ENCODE measurements at regions not wholly inside any gene's neighbourhood (a gene's known extent, or its start where the extent isn't known, plus 50 kb on each side); places are given as distances from the start of the nearest gene placed in this dataset.

DNA sequence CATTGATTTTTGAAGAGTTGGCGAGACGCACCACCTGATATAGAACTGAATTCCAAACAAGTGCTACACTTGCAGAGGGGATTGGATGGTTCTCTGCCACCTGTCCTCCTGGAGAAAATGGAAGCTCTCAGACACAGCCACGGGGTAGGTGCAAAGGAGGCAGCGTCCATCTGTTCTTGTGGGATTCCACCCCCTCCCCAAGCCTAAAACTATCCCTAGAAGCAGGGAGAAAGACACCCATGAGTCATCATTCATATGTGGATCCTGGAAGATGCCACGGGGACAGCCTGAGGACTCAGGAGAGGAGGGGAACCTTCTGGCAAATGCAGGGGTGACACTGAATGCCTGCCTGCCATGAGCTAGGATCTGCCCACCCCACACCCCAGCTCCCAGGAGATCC lies 171.3 kb upstream of the CST7 start:
- DNase-seq (ENCODE audit: low spot score): no peak

DNA sequence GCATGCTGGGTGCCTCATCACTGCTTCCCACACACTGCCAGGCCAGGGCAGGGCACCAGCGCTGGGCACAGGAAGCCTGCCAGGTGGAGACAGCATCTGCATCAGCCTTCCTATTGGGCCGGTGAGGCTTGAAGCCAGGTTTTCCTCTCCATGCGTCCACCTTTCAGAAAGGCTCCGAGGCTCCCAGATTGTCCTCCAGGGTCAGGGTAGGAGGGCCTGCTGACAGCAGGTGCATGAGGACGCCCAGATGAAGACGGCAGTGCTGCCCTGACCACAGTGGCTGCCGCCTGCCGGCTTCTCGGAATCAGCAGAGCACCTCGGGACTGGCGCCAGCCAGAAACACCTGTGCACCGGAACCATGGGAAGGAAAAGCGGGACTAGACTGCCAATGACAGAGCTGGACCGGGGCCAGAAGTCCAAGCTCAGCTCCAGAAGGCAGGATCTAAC lies 170.5 kb upstream of the CST7 start:
- DNase-seq (ENCODE audit: low spot score): no peak

DNA sequence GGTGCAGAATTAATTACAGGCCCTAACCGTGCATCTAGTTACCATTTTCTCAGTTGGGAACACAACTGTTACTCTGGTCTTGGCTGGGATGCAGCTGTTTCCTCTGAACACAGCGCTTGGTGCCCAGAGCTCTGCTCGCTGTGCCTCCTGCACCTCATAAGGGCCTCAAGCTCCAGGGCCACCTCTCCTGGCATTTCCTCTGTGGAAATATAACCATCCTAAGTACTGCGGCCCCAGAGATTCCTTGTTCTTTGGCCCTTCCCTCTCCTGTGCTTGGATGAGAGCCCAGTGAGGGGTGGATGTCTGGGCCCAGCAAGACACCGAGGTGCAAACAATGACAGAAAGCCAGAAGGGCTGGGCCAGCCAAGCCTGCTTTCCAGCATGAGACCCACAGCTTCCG lies 169.9 kb upstream of the CST7 start:
- no peak for DNase-seq (ENCODE audit: low spot score)

DNA sequence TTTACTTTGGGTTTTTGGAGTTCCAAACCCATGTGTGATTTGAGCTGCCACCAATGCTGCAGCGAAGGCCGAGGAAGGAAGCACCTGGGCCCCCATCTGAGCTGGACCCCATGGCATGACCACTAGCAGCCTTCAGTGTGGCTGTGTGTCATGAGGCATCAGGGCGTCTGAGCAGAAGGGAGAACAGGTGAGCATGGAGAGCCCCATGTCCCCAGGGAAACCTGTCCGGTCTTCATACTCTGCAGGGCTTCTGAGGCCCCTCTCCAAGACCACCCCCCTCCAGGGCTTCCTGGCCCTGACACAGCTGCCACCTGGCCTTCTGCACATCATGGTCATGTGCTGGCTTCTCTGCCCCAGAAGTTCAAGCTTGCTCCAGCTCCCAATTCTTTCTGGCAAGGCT lies 169.1 kb upstream of the CST7 start:
- DNase-seq (ENCODE audit: low spot score): no peak

DNA sequence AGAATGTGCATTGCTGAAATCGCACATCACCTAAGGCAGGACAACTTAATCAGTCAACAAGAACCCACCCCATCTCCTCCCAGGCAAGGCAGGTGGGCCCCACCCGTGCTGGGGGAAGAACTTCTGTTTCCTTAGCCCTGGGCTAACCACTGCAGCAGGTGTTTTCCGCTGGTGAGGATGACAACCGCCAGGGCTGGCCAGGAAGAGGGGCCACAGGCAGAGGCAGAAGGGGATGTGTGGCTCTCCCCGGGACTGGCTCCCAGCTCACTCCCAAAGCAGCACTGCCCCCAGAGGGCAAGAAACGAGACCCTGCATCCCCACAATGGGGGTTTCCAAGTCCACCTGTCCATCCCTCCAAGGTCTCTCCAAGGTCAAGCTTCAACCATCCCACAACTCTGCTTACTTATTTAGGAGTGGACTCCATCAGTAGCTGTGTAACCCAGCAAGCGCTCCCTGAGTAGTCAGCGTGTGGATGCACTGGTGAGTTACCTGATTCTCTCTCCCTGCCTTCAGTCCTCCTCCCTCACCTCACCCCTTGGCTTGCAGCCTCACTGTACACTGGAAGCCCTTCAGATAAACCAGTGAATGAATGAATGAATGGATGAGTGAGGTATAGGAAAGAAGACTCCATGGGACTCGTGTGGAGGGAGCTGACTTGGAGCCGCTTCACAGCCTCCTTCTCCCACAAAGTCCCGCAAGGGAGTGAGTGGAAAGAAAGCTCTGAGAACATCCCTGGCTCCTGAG lies 168.2 kb upstream of the CST7 start:
- no peak for DNase-seq (ENCODE audit: low spot score)

DNA sequence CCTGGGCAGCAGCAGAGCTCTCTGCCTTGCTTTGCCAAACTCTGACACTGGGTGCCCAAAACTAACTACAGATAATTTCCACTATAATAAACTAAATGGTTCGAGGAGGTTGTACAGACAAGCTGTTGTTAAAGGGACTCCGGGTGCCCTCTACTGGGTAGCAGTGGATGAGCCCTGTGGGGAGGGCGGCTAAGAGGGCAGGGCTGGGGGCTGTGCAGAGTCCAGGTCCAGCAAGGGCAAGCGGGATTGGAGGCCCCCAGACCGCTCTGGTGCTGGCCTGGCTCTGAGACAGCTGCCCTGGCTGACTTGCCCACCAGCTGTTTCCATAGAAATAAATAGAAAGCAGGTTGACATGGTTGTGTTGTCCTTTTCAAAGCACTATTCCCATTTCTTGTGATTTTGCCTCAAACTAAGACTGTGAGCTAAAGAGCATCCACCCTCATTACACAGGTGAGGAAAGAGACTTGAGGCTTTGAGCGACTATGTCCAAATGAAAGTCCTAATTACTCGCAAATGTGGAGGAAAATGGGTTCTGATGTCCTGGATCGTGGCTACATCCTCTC lies 167.6 kb upstream of the CST7 start:
- DNase-seq (ENCODE audit: low spot score): peak; percentile 72

DNA sequence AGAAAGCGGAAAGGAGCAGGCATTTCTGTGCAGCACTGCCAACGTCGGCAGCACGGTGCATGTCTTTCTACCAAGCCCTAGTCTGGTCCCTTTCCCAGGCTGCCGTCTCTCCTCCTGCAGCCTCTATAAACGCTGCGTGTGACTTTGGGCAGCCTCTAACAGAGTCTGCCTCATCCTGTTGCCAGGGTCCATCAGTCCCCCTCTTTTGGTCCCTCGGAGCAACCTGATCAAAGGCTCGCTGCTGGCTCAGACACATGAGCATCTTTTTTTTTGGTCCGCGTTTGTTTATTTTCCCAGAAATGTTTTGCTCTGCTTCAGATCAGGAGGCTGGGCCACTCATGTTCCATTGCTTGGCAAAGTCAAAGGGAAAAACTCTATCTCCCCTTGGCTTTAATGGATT lies 166.8 kb upstream of the CST7 start:
- DNase-seq (ENCODE audit: low spot score): no peak

DNA sequence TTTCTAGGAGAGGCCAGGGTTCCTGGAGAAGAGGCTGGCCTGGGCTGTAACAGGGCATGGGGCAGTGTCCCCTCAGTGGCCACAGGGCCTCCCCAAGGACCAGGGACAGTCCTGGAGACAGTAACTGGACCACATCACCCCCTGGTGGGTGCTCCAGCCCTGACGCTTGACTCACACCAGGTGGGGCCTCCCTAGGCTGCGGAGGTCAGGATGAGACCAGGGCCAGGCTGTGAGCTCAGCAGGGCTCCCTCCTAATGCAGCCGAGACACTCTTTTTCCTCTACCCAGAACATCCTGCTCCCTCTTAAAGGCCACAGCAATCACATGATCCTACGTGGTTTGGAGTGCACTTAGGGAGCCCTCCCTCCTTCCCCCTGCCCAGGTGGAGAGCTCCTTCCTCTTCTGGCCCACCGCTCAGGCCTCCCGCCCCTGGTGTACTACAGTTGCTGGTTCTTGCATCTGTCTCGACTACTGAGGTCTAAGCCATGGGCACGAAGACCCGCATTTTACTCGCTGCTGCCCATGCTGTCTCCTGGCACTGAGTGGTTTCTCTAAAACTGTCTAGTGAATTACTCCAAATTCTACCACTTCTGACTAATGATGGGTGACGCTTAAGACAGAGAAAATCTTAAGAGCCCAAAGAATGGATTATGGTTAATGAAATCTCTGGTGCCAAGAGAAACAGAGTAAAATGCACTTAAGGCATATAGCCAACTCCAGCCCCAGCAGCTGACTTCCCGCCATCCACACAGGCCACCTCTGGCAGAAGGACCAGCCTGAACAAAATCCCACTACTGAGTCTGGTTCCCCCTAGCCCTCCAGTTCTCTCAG lies 166.1 kb upstream of the CST7 start:
- DNase-seq (ENCODE audit: low spot score): no peak

DNA sequence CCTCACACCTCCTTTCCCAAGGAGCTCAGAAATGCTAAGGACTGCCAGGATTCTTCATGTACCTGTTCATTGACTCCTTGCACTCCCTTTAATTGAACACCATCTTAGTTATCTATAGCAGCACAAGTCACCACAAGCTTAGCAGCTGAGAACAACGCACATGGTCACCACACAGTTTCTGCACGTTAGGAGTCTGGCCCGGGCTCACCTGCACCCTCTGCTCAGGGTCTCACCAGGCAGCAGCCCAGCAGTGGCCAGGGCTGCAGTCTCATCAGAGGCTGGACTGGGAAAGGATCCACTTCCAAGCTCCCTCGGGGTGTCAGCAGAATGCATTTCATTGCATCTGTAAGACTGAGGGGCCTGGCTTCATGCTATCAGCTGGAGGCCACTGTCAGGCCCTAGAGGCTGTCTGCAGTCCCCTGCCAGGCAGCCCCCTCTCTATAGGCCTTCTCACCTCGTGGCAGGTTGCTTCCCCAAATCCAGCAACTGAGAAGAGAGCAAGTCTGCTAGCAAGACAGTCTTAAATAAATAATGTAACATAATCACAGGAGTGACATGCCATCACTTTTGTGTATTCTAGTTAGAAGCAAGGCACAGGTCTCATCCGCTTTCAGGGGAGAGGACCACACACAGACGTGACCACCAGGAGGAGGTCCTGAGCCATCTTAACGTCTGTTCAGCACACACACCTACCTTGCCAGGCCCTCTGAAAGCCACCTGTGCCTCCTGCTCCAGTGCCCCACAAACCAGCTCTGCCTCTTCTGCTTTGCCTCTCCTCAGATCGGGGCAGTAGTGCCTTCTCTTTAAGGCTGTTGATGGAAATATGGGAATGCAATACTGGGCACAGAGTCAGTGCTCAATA lies 165.2 kb upstream of the CST7 start:
- no peak for DNase-seq (ENCODE audit: low spot score)

DNA sequence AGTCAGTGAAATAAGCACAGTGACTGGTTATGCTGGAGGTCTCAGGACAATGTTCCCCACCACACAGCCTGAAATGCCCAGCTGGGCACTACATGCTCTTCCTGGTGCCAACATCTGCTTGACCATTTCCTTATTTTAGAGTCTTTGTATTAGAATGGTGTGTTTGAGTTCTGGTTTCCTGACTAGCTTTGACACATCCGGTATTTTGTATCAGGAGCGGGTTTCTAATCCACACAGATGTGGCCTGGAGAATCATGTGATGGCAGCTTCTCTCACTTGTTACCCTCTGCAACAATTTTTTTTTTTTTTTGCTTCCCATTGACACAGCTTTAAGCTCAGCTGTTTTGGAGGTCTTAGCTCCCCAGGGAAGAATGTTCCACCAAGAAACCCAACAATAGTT lies 164.5 kb upstream of the CST7 start:
- DNase-seq (ENCODE audit: low spot score): no peak

DNA sequence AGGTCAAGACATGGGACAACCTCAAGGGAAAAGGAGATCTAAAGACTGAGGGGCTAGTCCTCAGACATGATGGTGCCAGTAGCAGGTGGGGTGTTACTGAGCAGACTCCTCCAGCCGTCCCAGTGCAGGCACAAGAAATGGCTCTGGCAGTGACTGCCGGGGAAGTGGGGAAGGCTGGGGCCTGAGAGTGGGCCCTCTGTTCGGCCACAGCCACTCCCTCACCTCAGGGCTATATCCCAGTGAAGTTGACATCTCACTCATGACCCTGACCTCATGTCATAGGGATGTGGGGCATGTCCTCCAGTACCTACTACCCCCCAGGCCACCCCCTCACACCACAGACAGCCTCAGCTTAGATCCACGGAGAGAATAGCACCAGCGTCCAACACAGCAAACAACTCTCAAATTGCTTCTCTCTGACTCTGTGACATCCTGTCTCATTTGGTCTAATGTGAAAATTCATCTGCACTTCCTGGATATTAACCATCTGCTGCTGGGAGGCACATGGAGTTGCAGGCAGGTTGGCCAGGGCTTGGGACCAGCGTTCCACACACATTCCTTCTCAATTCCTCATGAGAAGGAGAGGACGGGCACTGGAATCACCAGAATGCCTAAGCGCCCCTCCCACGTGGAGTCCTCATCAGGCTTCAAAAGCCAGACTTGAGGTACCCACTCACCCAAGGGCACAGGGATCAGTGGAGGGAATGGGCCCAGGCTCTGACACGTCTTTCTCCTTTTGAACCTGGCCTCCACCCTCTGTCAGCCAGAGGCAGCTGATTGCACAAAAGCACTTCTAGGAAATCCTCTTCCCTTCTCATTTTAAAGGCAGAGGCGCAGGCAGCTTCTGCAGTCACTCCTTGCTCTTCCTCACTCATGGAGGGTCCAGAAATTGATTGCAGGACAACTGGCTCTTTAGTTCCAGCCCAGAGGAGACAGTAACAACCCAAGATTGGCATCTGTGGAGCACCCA lies 163.6 kb upstream of the CST7 start:
- peak; percentile 53 for DNase-seq (ENCODE audit: low spot score)

DNA sequence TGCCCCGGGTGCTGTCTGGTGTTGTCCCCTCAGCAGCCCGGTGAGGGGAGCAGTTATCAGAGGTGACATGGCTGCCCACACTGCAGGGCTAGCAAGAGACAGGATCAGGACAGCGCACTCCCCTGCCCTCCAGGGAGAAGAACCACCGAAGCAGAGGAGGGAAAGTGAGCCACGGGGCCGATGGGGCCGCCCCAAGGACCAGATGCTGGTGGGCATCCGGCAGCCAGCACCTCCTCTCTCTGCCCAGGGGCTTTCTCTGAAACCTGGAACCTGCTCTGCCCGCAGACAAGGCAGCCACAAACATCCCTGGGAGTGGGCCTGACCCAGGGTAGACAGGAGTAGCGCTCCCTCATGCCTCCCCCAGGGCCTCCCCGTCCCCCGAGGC lies 163.0 kb upstream of the CST7 start:
- no peak for DNase-seq (ENCODE audit: low spot score)

DNA sequence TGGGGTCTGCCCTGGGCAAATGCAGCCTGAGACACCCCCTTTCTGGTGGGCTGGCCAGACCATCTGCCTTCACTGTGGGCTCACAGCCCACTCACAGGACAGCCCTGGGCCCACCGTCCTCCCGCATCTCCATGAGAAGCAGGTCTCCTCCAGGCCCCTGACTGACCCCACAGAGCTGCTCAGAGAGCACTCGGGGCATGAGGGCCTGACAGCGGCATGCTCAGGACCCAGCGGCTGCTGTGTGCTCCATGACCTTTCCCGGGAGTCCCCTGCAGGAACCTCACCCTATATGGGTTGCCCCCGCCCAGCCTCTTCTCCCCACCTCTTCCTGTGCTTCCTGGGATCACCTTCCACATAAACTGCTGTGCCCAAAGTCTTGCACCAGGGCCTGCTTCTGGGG lies 162.4 kb upstream of the CST7 start:
- DNase-seq (ENCODE audit: low spot score): no peak

DNA sequence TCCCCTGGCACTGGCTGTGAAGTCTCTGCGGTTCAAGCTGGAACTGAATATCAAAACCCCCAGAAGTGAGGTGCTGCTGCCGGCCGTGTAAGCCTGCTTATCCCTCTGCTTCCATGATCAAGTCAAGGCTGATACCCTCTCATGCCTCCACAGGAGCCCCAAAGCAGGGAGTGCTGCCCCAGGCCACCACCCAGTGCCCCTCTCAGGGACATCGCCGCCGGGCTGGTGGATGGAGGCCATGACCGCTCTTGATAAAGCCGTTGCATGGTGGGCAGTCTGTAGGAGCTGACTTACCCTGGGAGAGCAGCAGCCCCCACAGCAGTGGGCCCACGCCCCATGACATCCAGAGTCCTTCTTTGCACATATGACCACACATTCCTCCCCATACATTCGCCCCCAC lies 162.0 kb upstream of the CST7 start:
- no peak for DNase-seq (ENCODE audit: low spot score)

DNA sequence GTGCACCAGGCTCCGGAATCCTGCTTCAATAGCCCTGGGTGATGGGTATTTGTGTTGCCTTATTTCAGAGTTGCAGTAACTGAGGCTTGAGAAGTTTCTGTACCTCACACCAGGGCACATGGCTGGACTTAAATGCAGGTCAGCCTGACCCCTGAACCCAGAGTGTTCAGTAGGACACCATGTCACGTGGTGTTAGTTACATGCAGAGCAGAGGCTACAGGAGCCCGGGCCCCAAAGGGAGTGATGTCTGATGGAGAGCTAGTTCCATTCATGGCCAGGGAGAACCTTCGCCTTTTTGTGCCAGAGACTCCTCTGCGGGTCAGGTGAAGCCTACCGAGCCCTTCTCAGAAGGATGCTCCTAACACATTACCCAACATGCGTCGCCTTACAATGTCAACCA lies 161.4 kb upstream of the CST7 start:
- no peak for DNase-seq (ENCODE audit: low spot score)

DNA sequence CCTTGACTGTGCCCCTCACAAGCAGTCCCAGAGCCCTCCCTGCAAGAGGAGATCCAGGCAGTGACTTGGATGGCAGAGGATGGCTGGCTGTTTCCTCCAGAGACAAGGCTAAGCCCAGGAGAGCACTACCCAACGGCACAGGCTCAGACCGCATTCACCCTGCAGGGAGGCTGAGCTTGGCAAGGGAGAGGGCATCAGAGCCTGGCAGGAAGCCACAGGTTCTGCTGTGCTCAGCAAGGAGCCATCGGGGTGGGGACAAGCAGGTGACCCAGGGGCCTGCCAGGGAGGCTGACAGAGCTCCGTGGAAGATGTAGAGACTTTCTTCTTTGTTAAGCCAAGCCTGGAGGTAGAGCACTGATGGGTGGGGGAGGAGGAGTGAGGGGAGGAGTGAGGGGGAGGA lies 159.2 kb upstream of the CST7 start:
- DNase-seq (ENCODE audit: low spot score): no peak

DNA sequence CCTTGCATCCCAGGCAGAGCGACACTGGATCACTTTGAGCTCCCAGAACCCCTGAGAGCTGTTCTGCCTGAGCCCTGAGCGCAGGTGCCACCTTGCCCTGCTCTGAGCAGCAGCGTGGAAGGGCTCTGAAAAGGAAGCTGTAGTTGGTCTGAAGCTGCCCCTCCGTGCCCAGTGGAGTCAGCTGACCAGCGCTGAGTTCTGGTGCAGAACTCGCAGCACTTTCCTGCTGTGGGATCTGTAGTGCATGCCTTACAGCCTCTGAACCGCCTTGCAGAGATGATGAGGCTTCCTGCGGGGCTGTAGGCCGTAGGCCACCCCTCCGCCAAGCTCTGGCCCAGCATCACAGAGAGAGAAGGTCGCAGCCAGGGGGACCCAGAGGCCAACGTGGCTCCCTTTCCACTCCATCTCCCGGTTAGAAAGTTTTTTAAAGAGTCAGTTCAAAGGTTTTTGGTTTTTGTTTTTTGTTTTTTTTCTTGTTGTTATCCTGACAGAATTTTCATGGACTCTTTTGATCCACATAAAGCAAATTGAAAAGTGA lies 158.3 kb upstream of the CST7 start:
- no peak for DNase-seq (ENCODE audit: low spot score)

DNA sequence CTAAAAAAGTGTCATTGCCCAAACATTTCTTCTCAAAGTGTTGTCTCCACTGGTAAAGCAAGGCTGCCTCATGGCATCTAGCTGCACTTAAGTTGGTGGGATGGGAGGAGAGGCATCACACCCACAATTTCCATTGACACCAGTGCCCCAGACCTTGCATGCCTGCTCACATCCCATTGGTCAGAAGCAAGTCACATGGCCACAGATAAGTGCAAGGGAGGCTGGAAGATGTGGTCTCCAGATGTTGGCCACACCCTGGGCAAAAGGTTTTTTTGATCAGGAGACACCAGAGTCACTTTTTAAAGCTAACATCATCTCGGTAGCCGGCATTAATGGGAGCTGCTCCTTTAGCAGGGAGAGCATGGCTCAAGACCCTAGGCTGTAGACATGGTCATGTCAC lies 157.1 kb upstream of the CST7 start:
- DNase-seq (ENCODE audit: low spot score): no peak

DNA sequence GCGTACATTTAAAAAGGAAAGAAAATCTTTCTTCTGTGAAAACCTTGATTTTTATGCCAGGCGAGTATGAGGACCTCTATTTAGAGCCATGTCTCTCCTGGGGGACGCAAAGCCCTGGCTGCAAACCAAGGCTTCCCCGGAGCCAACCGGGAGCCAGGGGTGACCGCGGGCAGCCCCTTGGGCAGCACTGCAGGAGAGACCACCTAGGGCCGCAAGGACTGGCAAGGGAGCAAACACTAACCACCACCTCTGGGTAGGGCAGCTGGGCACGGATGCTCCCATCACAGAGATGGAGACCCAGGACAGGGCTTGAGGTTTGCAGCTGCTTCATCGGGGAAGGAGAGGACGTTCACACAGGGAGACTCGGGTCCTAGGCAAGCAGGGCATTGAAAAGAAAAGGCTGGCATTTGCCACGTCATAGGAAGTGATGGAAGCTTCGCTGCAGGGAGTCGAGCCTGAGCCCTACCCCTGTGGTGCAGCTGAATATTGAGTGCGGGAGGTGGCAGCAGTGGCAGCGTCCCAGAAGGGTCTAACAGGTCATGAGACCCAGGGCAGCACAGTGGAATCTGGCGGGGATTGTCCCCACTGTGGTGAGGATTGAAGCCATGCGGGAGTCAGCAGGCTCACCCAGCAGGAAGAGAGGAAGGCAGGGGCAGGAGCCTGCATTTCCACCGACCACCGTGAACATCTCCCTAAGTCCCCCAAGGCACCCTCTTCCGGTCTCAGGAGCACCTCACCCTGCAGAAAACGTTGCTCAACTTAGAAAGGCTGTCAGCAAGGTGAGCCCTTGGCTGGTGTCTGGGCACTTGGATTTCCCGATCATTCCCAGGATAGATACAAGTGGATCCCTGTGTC lies 156.2 kb upstream of the CST7 start:
- DNase-seq (ENCODE audit: low spot score): no peak

DNA sequence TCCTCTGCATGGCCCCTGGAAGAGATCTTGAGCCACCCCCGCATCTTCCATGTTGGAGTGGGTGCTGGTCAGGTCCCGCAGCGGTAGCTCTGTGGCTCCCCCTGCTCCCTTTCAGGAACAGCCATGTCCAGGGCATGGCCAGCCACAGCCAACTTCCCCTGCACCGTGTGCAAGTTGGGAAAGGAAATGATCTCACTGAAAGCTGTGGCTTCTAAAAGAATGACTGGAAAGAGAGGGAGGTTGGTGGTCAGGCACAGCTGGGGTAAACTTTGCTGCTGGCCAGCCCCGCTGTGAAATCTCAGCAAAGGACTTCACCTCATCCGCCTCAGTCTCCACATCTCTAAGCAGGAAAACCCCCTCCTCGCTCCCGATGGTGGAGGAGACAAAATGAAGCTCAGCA lies 153.6 kb upstream of the CST7 start:
- no peak for DNase-seq (ENCODE audit: low spot score)
